RKO (cell line): ENCODE measurements at regions not wholly inside any gene's neighbourhood (a gene's known extent, or its start where the extent isn't known, plus 50 kb on each side); places are given as distances from the start of the nearest gene placed in this dataset.
"Not testable (repeated sequence)": the region's sequence is repeated elsewhere in the genome, so short reads cannot be mapped to it uniquely, and the experiment has no call there.

Experiments
- DNase-seq: peaks from one replicate; pipeline ENCODE4 v3.0.0-alpha.2; 2016; ENCODE audit warnings: low spot score

DNA sequence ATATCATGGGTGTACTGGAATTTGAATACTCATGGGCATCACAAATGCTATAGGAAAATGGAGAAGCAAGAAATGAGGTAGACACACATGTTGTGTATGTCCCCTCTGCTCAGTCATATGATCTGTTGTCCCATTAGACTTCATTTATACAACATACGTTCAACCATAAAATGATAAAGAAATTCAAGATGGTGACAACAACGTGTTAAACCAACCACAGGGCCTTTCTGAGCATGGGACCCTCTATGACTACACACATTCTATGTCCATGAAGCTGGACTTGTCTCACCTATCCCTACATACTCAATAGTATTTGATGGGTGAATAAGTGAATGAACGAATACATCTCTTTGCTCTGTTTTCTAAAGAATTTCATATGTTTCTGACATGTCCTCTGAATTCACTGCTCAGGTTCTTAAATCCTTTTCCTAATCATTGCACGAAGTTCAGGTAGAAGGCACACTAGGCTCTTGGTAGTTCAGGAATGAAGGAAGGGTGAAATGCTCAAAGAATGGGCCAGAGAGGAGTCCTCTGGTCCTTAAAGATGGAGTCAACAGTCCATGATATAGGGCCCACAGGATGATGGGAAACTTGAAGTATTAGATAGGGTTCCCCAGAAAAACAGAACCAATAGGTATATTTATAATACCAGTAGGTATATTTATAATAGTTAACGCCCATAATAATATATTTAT lies 105.7 kb upstream of the PPM1H start:
- no peak for DNase-seq

DNA sequence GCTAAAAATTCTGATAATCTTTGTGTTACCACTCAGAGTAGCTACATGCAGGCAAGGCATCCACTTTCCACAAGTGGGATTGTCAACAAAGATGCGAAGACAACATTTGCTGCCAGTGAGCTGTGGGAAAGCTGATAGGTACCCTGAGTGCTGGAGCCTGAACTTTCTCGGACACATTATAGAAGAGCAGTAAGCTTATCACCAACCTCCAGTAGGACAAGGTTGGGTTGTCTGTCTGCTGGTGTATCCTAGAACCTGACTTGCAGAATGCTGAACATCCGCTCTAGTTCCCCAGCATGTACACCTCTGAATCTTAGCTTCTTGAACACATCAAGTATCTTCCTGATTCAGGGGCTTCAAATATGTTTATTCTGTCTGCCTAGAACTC lies 103.8 kb upstream of the PPM1H start:
- no peak for DNase-seq

DNA sequence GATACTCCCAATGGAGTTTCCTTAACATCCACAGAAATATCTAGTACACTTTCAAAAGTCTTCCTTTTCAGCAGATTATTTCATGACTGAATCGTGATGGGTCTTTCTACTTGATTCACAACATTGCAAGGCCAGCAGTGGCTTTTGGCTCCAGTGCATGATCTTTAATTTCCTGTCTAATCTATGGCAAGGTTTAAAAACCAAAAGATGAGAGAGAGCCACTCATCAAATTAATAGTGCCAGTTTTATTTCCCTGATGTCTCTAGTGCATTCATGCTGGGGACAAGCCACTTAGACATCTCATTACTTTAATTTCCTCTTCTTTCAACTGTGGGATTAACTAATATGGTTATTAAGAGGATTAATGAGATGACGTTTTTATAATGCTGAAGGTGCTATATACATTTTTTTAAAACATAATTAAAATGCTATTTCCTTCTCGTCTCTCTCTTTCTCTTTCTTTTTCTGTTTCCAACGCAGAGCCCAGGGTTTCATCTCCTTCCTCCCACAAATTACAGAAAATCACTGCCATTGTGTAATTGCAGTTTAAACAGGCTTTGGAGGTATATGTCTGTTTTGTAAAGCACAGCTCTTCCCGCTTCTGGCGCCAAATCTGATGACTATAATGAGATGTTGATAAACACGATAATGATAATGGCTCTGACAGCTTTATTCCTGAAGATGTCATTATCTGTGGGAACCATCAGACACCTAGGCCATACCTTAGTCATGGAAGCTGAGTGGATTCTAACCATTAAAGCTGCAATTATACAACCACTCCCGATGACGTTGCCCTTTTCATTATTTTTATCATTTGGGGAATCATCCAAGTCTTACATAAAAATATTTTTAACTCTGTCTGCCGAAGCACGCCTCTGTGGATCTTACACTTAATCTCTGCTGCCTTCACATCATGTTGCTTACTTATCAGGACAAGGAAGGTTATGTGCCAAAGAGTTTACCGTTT lies 103.1 kb upstream of the PPM1H start:
- no peak for DNase-seq

DNA sequence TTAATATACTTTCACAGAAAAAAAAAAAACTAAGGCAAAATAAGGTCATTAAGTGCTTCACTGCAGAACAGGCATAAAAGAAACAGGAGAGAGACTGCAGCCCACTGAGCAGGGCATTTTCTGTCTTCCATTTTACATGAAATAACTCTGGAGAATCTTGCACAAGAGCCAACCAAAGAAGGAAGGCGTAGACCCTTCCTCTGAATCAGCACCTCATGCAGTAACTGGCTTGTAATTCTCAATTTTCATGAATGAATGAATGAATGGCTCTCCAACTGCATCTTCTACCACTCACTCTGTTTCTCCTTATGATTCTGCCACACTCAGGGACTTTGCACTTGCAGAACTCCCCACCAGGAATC lies 102.0 kb upstream of the PPM1H start:
- no peak for DNase-seq

DNA sequence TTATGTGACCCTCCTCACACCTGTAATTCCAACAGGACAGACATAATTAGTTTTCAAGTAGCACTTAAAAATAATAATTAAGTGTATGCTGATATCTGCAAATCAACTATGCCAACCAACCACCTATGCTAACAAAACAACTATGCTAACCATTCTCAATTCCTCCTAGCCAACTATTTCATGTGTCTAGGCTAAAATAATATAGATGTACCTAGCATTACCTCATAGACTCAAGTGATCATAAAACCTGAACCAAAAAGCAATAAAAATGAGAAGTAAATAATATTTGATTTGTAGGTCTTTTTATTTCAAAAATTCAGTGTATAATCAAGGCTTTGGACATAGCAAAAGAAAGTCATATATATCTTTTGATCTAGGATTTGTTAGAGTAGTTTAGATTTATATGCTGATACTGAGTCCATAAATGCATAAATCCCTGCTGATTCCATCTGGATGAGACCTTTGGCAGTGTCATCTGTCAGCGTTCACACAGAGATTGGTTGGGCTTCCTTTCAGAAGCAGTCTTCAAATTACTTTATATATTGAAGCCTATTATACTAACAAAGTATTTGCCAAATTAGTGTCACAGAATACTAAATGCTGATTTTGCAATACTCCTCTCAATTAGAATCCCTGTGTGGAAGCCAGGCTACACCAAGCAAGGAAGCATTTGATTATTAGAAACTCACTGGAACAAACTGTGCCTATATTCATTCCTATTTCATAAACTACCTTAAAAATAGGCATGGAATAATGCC lies 101.4 kb upstream of the PPM1H start:
- no peak for DNase-seq

DNA sequence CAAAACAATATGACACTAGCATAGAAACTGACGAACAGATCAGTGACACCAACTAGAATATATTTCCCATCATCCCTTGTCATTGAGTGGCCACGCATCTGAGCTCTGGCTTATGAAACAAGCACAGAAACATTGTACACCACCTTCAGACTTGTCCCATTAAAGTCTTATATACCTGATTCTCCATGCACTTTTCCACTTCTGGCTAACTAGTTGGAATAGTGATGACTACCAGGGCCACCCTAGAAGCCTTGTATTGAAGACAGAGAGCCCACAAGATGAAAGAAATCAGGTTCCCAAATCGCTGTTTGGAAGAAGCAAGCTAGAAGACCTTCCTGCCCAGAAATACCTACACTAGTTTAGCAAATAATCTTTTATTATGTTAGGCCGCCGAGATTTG lies 99.7 kb upstream of the PPM1H start:
- no peak for DNase-seq

DNA sequence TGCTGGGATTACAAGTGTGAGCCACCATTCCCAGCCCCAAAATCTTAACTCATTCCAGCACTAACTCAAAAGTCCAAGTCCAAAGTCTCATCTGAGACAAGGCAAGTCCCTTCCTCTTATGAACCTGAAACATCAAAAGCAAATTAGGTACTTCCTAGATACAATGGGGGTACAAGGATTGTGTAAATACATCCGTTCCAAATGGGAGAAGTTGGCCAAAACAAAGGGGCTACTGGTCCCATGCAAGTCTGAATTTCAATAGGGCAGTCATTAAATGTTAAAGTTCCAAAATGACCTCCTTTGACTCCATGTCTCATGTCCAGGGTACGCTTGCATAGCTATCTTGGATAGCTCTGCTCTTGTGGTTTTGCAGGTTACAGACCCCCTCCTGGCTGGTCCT lies 94.7 kb upstream of the PPM1H start:
- DNase-seq = no peak

DNA sequence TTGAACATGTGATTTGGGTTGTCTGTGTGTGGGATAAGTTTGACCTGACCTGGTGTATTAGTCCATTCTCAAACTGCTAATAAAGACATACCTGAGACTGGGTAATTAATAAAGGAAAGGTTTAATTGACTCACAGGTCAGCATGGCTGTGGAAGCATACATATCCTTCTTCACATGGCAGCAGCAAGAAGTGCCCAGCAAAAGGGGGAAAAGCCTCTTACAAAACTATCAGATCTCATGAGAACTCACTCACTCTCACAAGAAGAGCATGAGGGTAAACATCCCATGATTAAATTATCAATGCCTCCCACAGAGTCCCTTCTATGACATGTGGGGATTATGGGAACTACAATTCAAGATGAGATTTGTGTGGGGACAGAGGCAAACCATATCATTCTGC lies 94.0 kb upstream of the PPM1H start:
- no peak for DNase-seq

DNA sequence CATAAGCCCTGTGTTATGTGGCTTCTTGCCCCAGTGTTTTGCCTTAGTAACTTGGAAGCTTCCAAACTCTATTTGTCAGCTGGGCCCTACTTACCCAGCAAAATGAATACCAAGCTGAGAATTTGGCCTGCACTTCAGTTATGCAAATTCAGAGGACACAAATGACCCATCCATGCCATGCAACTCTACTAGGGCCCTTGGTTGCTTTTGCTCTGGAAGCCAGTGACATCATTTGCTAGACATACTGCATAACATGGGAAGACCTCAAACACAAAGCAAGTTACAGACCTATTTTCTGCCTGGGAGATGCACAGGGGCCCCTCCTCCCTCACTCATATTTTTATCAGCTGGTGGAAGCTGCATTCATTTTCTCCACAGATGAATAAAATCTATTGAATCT lies 90.2 kb upstream of the PPM1H start:
- DNase-seq = no peak

DNA sequence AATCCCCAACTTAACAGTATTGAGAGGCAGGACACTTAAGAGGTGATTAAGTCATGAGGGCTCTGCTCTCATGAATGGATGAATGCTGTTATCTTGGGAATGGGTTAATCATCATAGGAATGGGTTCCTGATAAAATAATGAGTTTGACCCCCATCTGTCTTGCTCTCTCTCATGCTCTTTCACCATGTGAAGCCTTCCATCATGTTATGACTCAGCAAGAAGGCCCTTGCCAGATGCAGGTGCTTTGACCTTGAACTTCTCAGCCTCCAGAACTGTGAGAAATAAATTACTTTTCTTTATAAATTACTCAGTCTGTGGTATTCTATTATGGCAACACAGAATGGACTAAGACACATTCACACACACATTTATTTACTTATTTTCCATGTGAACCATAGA lies 89.0 kb upstream of the PPM1H start:
- no peak for DNase-seq

DNA sequence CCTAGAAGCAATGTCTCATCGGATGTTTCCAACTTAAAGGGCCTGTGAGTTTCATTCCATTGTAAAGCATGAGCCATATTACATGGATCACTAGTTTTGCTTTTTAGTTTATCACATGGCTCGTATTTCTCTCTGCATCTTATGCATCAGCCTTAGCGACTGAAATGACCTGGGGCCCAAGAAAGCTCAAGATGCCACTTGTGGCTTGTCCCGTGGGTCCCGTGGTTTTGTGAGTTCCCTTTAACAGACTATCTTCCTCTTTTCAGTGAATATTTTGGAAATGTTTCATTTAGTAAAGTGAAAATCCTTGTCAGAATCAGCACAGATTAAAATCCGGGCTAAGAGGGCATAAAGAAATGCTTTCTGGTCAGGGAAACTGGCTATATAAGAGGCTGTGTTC lies 86.2 kb upstream of the PPM1H start:
- DNase-seq = no peak

DNA sequence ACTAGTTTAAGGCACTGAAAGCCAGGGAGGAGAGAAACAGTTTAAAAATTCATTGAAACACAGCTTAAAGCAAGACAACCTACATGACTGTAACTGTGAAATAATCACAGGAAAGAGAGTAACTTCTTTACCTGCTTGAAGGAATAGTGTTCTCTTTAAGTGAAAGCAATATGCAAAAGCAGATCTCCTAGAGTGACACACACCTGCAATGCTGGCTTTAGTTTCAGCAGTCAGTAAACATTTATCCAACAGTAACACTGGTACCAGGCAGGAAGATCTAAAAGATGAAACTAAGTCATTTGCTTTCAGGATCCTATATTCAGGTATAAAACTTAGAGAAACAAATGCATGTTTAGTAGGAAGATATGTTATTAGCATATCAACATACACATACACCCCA lies 85.3 kb upstream of the PPM1H start:
- DNase-seq = no peak

DNA sequence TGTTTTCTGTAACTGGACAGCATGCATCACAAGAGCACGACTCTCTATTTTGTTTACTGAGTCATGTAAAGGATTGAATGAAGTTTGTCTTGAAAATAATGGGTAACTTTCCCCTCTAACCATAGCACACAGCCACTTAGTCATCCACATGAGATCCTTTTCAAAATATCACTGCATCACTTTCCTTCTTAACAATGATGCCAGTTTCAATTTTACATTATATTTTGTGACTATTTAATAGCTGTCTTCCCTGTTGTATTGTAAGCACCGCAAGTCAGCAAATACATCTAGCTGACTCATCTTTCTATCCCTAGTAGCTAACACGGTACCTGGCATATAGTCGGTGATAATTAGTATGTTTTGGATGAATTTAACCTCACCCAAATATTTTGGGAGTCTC lies 83.3 kb upstream of the PPM1H start:
- DNase-seq = no peak

DNA sequence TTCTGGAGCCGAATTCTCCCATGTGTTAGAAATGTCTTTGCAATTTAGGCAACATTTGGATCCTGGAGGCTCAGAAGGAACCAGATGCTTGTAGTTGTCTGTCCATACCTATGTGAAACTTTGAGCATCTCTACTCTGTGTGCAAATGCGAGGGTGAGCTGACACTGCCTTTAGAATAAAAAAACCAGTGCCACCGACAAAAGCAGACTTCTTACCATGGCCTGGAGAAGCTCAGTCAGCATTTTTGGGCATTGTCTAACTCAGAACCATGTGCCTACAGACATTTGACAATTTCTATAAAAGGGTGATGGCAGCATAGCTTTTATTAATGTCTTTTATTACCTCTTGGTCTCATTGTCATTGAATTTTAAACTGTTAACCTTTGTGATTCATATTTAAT lies 78.4 kb upstream of the PPM1H start:
- no peak for DNase-seq

DNA sequence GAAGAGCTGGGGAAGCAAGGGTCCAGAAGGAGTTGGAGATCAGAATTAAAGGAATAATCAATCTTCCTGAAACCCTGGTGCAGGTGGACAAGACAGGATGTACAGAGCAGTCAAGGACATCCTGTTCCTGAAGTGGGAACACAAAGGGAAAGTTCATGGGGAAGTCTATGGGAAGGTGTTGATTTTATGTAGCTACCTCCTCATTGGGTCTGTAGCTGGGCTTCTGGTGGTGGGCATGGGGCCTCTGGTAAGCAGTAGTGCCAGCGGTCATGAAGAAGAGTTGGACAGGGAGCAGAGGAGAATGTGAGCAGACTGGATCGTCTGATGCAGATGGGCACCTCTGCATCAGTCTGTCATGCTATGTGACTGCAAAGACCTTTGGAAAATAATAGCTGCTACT lies 75.7 kb upstream of the PPM1H start:
- DNase-seq = no peak

DNA sequence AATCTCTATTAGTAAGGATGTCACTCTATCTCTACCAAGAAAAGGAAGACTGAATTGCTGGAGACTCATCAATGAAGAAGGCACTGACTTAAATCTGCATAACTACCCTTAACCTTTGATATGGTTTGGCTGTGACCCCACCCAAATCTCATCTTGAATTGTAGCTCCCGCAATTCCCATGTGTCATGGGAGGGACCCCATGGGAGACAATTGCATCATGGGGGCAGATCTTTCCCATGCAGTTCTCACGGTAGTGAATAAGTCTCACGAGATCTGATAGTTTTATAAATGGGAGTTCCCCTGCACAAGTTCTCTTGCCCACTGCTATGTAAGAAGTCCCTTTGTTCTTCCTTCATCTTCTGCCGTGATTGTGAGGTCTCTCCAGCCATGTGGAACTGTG lies 73.4 kb upstream of the PPM1H start:
- DNase-seq = no peak

DNA sequence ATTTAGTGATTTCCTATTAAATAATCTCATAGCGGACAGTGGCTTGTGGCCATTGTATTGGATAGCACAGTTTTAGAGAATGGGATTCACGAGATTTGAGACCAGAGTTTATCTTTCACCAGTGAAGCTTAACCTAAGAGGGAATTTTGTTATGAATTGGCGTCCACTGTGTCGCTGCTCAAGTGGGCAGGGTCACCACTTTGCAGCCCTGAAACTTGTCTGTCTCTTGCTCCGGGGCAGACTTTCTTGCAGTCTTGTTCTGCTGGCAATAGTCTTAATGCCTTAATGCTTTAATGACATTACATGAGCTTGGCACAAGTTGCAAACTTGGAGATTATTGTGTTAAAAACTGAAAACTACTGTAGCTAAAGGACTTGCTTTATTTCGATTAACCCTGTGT lies 72.8 kb upstream of the PPM1H start:
- no peak for DNase-seq

DNA sequence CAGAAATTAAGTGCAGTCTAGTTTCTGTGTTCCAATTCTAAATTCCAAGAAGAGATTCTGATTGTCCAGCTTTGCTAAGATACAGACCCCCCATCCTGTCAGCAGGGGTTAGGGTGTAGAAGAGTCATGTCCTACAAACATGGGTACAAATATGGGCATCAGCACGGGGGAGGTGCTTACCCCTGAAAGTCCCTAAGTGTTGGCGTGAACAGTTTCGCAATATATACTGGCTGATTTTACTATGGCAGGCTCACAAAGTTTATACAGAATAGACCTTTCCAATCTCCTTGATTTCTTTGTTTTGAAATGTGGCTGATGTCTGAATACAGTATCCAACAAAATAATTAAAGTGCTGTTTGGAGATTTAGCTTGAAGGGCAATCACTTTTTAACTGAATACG lies 71.6 kb upstream of the PPM1H start:
- DNase-seq = no peak

DNA sequence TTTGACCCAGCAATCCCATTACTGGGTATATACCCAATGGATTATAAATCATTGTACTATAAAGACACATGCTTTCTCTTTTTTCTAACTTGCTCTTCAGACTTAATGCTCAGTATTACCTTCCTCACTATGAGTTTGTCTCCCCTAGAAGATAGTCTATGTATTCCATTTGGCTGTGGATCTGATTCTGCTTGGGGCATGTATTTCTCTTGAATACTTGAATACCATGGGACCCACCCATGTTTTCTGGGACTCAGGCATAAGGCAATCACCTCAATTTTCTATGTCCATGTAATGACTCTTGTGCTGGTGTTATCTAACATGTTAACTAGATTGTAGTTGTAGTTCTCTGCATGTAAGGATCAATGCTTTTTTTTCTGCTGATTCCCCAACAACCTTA lies 70.4 kb upstream of the PPM1H start:
- DNase-seq = no peak

DNA sequence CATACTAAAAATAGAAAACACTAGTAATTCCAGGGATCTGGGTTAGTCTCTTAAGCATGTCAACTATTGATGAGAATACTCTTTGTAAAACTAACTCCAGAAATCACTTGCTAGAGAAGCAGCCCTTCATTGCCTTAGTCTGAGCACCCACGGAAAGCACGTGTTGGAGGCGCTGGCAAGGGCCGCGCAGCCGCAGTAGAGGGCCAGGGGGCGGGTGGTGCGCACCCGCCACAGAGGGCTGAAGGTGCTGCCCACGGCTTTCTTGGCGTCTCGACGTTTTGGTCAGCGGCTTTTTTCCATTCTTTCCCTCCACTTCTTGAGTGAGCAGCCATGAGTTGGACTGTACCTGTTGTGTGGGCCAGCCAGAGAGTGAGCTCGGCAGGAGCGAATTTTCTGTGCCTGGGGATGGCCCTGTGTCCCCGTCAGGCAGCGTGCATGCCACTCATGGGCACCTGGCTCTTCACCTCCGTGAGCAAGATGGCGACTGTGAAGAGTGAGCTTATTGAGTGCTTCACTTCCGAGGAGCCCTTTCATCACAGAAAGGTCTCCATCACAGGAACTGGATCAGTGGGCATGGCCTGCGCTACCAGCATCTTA lies 68.4 kb upstream of the PPM1H start:
- DNase-seq = no peak

DNA sequence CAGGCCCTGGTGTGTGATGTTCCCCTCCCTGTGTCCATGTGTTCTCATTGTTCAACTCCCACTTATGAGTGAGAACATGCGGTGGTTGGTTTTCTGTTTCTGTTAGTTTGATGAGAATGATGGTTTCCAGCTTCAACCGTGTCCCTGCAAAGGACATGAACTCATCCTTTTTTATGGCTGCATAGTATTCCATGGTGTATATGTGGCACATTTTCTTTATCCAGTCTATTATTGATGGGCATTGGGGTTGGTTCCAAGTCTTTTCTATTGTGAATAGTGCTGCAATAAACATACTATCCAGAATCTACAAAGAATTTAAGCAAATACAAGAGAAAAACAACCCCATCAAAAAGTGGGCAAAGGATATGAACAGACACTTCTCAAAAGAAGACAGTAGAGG lies 67.1 kb upstream of the PPM1H start:
- not testable (repeated sequence) for DNase-seq

DNA sequence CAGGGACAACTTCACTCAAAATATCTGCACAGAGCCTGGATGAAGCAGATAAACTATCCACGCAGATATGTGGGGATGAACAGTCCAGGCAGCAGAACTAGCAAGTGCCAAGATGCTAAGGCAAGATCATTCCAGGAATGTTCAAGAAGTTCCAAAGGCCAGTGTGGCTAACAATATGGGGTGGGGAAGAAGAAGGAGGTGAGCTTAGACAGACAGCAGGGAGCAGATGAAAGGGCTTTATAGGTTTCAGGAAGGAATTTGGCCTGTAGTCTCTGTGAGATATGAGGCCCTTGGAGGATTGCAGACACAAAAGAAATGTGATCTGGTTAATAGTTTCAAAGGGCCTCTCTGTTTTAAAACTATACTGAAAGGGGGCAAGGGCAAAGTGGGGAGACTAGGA lies 63.5 kb upstream of the PPM1H start:
- DNase-seq = no peak

DNA sequence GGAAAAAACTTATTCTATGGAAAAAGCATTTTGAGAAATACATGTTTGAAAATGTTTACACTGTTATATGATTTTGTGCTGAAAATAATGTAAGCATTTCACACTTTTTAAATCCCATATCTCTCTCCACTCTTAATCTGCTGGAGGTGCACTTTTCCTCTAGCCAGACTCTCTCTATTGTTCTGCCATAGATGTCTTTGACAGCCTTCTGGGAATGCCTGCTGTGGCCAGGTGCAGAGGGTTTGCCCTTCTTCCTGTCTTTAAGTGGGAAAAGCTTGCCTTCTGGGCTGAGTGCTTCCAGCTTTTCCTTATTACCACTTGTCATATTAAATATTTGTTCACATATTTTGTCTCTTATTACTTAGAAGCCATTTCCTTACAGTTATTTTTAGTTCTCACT lies 60.1 kb upstream of the PPM1H start:
- DNase-seq = no peak
